ENCODE measurements at regions not wholly inside any gene's neighbourhood (a gene's known extent, or its start where the extent isn't known, plus 50 kb on each side); places are given as distances from the start of the nearest gene placed in this dataset.
"Not testable (repeated sequence)": the region's sequence is repeated elsewhere in the genome, so short reads cannot be mapped to it uniquely, and the experiment has no call there.

GRCh38 chr1:189633658-189634057 lies 844.0 kb downstream of the BRINP3 start:
- ChIA-PET CTCF (ENCODE audit: unreplicated experiment) (no interaction called here), POLR2A (no interaction called here)
- H3K27ac ChIP-seq (ENCODE audit: low read depth, low read length, poor library complexity, severe bottlenecking) = no peak overlapping the region
- no peak overlapping the region for H2AFZ ChIP-seq (ENCODE audit: low read length)
- no peak overlapping the region for H3K4me2 ChIP-seq (ENCODE audit: low read length)
- BruUV-seq (replicated peaks) = no TSS peak
- intact Hi-C loops (cut with micrococcal nuclease; ENCODE audit: unreplicated experiment) = no loop called here
- H3K36me3 ChIP-seq (ENCODE audit: insufficient read depth, low read length) = no peaks in the 10 kb centered on the region
- DNase-seq (ENCODE audit: low spot score) = no peak
- no peaks in the 10 kb centered on the region for H4K20me1 ChIP-seq (ENCODE audit: insufficient read depth, low read length)
- no peaks in the 10 kb centered on the region for H3K4me1 ChIP-seq (ENCODE audit: insufficient read depth, low read length, poor library complexity, severe bottlenecking)
- H3K9me3 ChIP-seq (ENCODE audit: low read length) = no peaks in the 10 kb centered on the region
- no peaks in the 10 kb centered on the region for H3K79me2 ChIP-seq (ENCODE audit: insufficient read depth, low read depth, low read length)
- TF ChIP-seq CTCF (conservative IDR thresholded peaks at IDR 0.05; ENCODE audit: low read length) = no peak
- no peak overlapping the region for H3K4me3 ChIP-seq (ENCODE audit: low read depth, low read length, poor library complexity, severe bottlenecking)
- H3K9me2 ChIP-seq (ENCODE audit: insufficient read depth, low read length) = no peaks in the 10 kb centered on the region

GRCh38 chr1:189637041-189637440 lies 840.6 kb downstream of the BRINP3 start:
- Histone ChIP-seq H3K79me2 (ENCODE audit: insufficient read depth, low read depth, low read length) (no peaks in the 10 kb centered on the region), H3K4me3 (ENCODE audit: low read depth, low read length, poor library complexity, severe bottlenecking) (no peak overlapping the region), H3K9me2 (ENCODE audit: insufficient read depth, low read length) (no peaks in the 10 kb centered on the region), H3K9me3 (ENCODE audit: low read length) (no peaks in the 10 kb centered on the region), H3K4me2 (ENCODE audit: low read length) (no peak overlapping the region), H4K20me1 (ENCODE audit: insufficient read depth, low read length) (no peaks in the 10 kb centered on the region), H2AFZ (ENCODE audit: low read length) (no peak overlapping the region), H3K36me3 (ENCODE audit: insufficient read depth, low read length) (no peaks in the 10 kb centered on the region), H3K27ac (ENCODE audit: low read depth, low read length, poor library complexity, severe bottlenecking) (no peak overlapping the region), H3K4me1 (ENCODE audit: insufficient read depth, low read length, poor library complexity, severe bottlenecking) (no peaks in the 10 kb centered on the region)
- ChIA-PET POLR2A (no interaction called here), CTCF (ENCODE audit: unreplicated experiment) (no interaction called here)
- no TSS peak for BruUV-seq (replicated peaks)
- TF ChIP-seq EZH2phosphoT487 (IDR thresholded peaks at IDR 0.05; ENCODE audit: borderline replicate concordance, low read depth, low read length) (no peak), CTCF (conservative IDR thresholded peaks at IDR 0.05; ENCODE audit: low read length) (no peak)
- no peak for DNase-seq (ENCODE audit: low spot score)
- intact Hi-C loops (cut with micrococcal nuclease; ENCODE audit: unreplicated experiment) = no loop called here

DNA sequence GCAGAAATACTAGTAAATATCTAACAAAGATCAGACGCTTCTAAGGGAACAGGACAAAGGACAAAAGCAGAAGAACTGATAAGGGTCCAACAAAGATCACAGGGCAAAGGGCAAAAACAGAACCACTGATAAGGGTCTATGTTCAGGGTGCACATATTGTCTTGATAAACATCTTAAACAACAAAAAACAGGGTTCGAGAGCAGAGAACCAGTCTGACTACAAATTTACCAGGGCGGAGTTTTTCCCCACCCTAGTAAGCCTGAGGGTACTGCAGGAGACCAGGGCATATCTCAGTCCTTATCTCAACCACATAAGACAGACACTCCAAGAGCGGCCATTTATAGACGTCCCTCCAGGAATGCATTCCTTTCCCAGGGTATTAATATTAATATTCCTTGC lies 833.5 kb downstream of the BRINP3 start:
- H3K4me2 ChIP-seq (ENCODE audit: low read length); H3K36me3 ChIP-seq (ENCODE audit: insufficient read depth, low read length); H4K20me1 ChIP-seq (ENCODE audit: insufficient read depth, low read length); DNase-seq (ENCODE audit: low spot score); H3K4me1 ChIP-seq (ENCODE audit: insufficient read depth, low read length, poor library complexity, severe bottlenecking); intact Hi-C loops (cut with micrococcal nuclease; ENCODE audit: unreplicated experiment); H3K9me3 ChIP-seq (ENCODE audit: low read length); H2AFZ ChIP-seq (ENCODE audit: low read length); BruUV-seq (replicated peaks); POLR2A ChIA-PET; H3K4me3 ChIP-seq (ENCODE audit: low read depth, low read length, poor library complexity, severe bottlenecking); H3K79me2 ChIP-seq (ENCODE audit: insufficient read depth, low read depth, low read length); H3K9me2 ChIP-seq (ENCODE audit: insufficient read depth, low read length); H3K27ac ChIP-seq (ENCODE audit: low read depth, low read length, poor library complexity, severe bottlenecking); CTCF ChIA-PET (ENCODE audit: unreplicated experiment): not testable (repeated sequence)

All from OCI-LY7 (cell line).